Prostate gland (tissue), 2 donors: ENCODE measurements at regions not wholly inside any gene's neighbourhood (a gene's known extent, or its start where the extent isn't known, plus 50 kb on each side); places are given as distances from the start of the nearest gene placed in this dataset.

Experiments used
- CTCF ChIP-seq, 4 experiments: fragments of 200-600 bp in 2 of 4; fragments of 450-650 bp in 2 of 4; sonication (generic) in 2 of 4; IDR thresholded peaks; 1 replicate in 3 of 4; 2 replicates in 1 of 4; pipeline ENCODE4 v1.5.1; 2016 to 2019; ENCODE audit warnings: antibody characterized with exemption in 4 of 4, mild to moderate bottlenecking in 2 of 4, moderate library complexity in 2 of 4
- POLR2AphosphoS5 ChIP-seq: sonication (generic); formaldehyde crosslinking; IDR thresholded peaks from one replicate; pipeline ENCODE4 v1.6.1; 2017; ENCODE audit warnings: antibody characterized with exemption

DNA sequence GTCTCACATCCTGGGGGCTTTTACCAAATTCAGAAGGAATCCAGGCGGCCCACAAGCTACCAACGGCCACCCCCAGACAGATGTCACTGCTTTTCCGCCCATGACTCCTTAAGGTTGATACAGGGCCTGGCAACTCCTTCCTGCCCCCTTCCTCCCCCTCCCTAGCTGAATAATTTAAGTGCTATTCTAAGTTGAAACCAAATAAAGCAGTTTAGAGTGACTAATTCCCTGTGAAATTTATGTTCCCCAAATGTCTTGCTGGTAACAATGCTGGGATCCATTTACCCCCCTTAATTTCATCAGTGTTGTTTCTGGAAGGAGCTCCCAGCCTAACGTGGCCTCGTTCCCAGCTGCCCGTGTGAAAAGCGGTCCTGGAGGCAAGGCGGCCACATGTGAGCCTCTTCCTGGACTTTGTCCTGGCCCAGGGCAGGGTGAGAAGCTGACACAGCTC lies 109.6 kb downstream of the TMEM130 start:
- TF ChIP-seq CTCF (IDR thresholded peaks at IDR 0.05) (no peak), POLR2AphosphoS5 (no peak)
